Vagina (tissue), 2 donors: ENCODE measurements at regions not wholly inside any gene's neighbourhood (a gene's known extent, or its start where the extent isn't known, plus 50 kb on each side); places are given as distances from the start of the nearest gene placed in this dataset.

Experiments
- DNase-seq, 2 donors: peaks; one replicate each; pipeline ENCODE4 v3.0.0-alpha.2; 2017; ENCODE audit errors: extremely low spot score in 2 of 2
- H3K27ac ChIP-seq: fragments of 200-600 bp; sonication (generic); one replicate; pipeline ENCODE4 v1.5.1; 2019
- H3K27me3 ChIP-seq: fragments of 200-600 bp; sonication (generic); one replicate; pipeline ENCODE4 v1.5.1; 2019
- H3K36me3 ChIP-seq, 2 donors: fragments of 200-600 bp; sonication (generic); one replicate each; pipeline ENCODE4 v1.5.1; 2017 to 2019
- H3K4me1 ChIP-seq: fragments of 200-600 bp; sonication (generic); one replicate; pipeline ENCODE4 v1.5.1; 2019
- H3K4me3 ChIP-seq, 2 donors: fragments of 200-600 bp; sonication (generic); 1 replicate in 1 of 2; 2 replicates in 1 of 2; pipeline ENCODE4 v1.5.1; 2016 to 2019
- H3K9me3 ChIP-seq: fragments of 200-600 bp; sonication (generic); one replicate; pipeline ENCODE4 v1.5.1; 2019
- POLR2A ChIP-seq, 2 donors: fragments of 450-650 bp; IDR thresholded peaks; one replicate each; pipeline ENCODE4 v1.6.1; 2017; ENCODE audit warnings: antibody characterized with exemption in 2 of 2, mild to moderate bottlenecking in 2 of 2, moderate library complexity in 2 of 2
- POLR2AphosphoS5 ChIP-seq, 2 donors: sonication (generic); formaldehyde crosslinking; IDR thresholded peaks; one replicate each; pipeline ENCODE4 v1.9.0; 2017; ENCODE audit warnings: antibody characterized with exemption in 2 of 2, mild to moderate bottlenecking in 2 of 2, low read depth in 1 of 2; ENCODE audit not compliant: insufficient read depth in 1 of 2
- intact Hi-C: fragments of 100-400 bp; cut with DNase I; formaldehyde crosslinking; loops from one replicate; pipeline ENCODE4 v1.15.1; 2023
- TF ChIP-seq, protein P1 (sequence below), 3 experiments: fragments of 450-650 bp in 2 of 3; fragments of 200-600 bp in 1 of 3; sonication (generic) in 1 of 3; IDR thresholded peaks; one replicate each; pipeline ENCODE4 v1.5.1; 2017 to 2019; ENCODE audit warnings: antibody characterized with exemption in 3 of 3, mild to moderate bottlenecking in 2 of 3, moderate library complexity in 2 of 3

GRCh38 chr5:88093765-88094164 is 174.9 kb downstream of the TMEM161B start:
- intact Hi-C loops, result no loop called here
- TF ChIP-seq POLR2A (IDR thresholded peaks at IDR 0.05), result no peak
- no peaks in the 10 kb centered on the region for H3K36me3 ChIP-seq

DNA sequence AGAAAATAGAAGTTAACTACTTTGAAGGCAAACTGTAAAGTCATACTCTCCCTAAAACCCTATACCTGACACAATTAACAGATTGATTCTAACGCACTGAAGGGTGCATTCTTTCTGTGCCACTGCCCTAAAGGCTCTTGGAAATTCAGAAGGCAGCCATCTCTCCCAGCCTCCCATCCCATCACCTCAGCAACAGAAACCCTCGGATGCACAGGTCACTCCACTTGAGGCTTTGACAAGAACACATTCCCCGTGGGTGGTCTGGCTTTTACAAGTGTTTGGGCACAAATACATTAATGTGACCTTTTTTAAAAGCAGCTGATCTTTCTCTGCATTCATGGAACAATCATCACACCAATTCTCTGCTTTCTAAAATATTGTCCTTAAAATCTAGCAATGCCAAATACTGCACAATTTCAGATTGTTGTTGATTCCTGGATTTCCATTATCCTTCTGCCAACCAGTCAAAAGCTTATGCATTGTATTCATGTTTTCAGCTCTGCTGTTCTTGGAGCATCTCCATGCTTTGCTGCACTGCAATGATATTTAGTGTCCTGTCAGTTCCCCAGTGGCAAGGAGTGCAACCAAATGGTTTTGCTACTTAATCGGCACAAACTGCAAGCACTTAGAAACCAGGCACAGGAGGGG is 175.6 kb downstream of the TMEM161B start:
- no peaks in the 10 kb centered on the region for H3K27me3 ChIP-seq
- intact Hi-C loops, result no loop called here
- H3K9me3 ChIP-seq, result no peaks in the 10 kb centered on the region
- DNase-seq, result no peak
- no peaks in the 10 kb centered on the region for H3K36me3 ChIP-seq
- H3K4me1 ChIP-seq, result no peaks in the 10 kb centered on the region
- H3K27ac ChIP-seq, result no peak overlapping the region
- TF ChIP-seq, protein P1, sequence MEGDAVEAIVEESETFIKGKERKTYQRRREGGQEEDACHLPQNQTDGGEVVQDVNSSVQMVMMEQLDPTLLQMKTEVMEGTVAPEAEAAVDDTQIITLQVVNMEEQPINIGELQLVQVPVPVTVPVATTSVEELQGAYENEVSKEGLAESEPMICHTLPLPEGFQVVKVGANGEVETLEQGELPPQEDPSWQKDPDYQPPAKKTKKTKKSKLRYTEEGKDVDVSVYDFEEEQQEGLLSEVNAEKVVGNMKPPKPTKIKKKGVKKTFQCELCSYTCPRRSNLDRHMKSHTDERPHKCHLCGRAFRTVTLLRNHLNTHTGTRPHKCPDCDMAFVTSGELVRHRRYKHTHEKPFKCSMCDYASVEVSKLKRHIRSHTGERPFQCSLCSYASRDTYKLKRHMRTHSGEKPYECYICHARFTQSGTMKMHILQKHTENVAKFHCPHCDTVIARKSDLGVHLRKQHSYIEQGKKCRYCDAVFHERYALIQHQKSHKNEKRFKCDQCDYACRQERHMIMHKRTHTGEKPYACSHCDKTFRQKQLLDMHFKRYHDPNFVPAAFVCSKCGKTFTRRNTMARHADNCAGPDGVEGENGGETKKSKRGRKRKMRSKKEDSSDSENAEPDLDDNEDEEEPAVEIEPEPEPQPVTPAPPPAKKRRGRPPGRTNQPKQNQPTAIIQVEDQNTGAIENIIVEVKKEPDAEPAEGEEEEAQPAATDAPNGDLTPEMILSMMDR (IDR thresholded peaks at IDR 0.05), result no peak
- TF ChIP-seq POLR2A (IDR thresholded peaks at IDR 0.05) (no peak), POLR2AphosphoS5 (IDR thresholded peaks at IDR 0.05; ENCODE audit: insufficient read depth in 1 of 2, low read depth in 1 of 2) (no peak)
- no peak overlapping the region for H3K4me3 ChIP-seq

More at GRCh38 chr5:88093765-88094164, 174.9 kb downstream of the TMEM161B start:
- Histone ChIP-seq H3K4me3 (no peak overlapping the region), H3K9me3 (no peaks in the 10 kb centered on the region), H3K4me1 (no peaks in the 10 kb centered on the region), H3K27ac (no peak overlapping the region), H3K27me3 (no peaks in the 10 kb centered on the region)
- DNase-seq, result no peak

GRCh38 chr5:88092358-88092757 is 176.3 kb downstream of the TMEM161B start:
- Histone ChIP-seq H3K4me3 (no peak overlapping the region), H3K27ac (no peak overlapping the region), H3K9me3 (no peaks in the 10 kb centered on the region), H3K36me3 (no peaks in the 10 kb centered on the region), H3K4me1 (no peaks in the 10 kb centered on the region), H3K27me3 (no peaks in the 10 kb centered on the region)
- intact Hi-C loops, result no loop called here
- DNase-seq, result no peak
- TF ChIP-seq POLR2AphosphoS5 (IDR thresholded peaks at IDR 0.05; ENCODE audit: insufficient read depth in 1 of 2, low read depth in 1 of 2) (no peak), POLR2A (IDR thresholded peaks at IDR 0.05) (no peak)
- TF ChIP-seq, protein P1 (IDR thresholded peaks at IDR 0.05), result no peak

GRCh38 chr5:88090506-88090905 is 178.1 kb downstream of the TMEM161B start:
- Histone ChIP-seq H3K9me3 (no peaks in the 10 kb centered on the region), H3K27ac (no peak overlapping the region), H3K4me3 (no peak overlapping the region), H3K36me3 (no peaks in the 10 kb centered on the region), H3K27me3 (no peaks in the 10 kb centered on the region), H3K4me1 (no peaks in the 10 kb centered on the region)
- TF ChIP-seq POLR2AphosphoS5 (IDR thresholded peaks at IDR 0.05; ENCODE audit: insufficient read depth in 1 of 2, low read depth in 1 of 2) (no peak), POLR2A (IDR thresholded peaks at IDR 0.05) (no peak)
- TF ChIP-seq, protein P1 (IDR thresholded peaks at IDR 0.05), result no peak
- no peak for DNase-seq
- intact Hi-C loops, result no loop called here

GRCh38 chr5:88089719-88090390 is 178.8 kb downstream of the TMEM161B start:
- intact Hi-C loops, result no loop called here
- Histone ChIP-seq H3K27me3 (no peaks in the 10 kb centered on the region), H3K9me3 (no peaks in the 10 kb centered on the region), H3K27ac (no peak overlapping the region), H3K4me3 (no peak overlapping the region), H3K36me3 (no peaks in the 10 kb centered on the region), H3K4me1 (no peaks in the 10 kb centered on the region)
- DNase-seq, result no peak
- TF ChIP-seq, protein P1 (IDR thresholded peaks at IDR 0.05), result no peak
- TF ChIP-seq POLR2AphosphoS5 (IDR thresholded peaks at IDR 0.05; ENCODE audit: insufficient read depth in 1 of 2, low read depth in 1 of 2) (no peak), POLR2A (IDR thresholded peaks at IDR 0.05) (no peak)
